Nephron progenitor cell (in vitro differentiated cells): ENCODE measurements at regions not wholly inside any gene's neighbourhood (a gene's known extent, or its start where the extent isn't known, plus 50 kb on each side); places are given as distances from the start of the nearest gene placed in this dataset.

Experiments used
- DNase-seq: peaks from one replicate; pipeline ENCODE4 v3.0.0; 2021
- H3K27ac Mint-ChIP-seq: 2 replicates; pipeline ENCODE4 v1.8.0; 2021; ENCODE audit warnings: mild to moderate bottlenecking, moderate library complexity, mixed read lengths
- H3K27me3 Mint-ChIP-seq: 2 replicates; pipeline ENCODE4 v1.8.0; 2021; ENCODE audit warnings: mild to moderate bottlenecking, low read depth, mixed read lengths; ENCODE audit not compliant: poor library complexity
- H3K36me3 Mint-ChIP-seq: 2 replicates; pipeline ENCODE4 v1.8.0; 2021; ENCODE audit warnings: low read depth, mixed read lengths
- H3K4me1 Mint-ChIP-seq: 2 replicates; pipeline ENCODE4 v1.8.0; 2021; ENCODE audit warnings: mixed read lengths
- H3K4me3 Mint-ChIP-seq: 2 replicates; pipeline ENCODE4 v1.8.0; 2021; ENCODE audit warnings: mild to moderate bottlenecking, moderate library complexity, mixed read lengths
- H3K9me3 Mint-ChIP-seq: 2 replicates; pipeline ENCODE4 v1.8.0; 2021; ENCODE audit warnings: mild to moderate bottlenecking, moderate library complexity, mixed read lengths
- TF ChIP-seq, protein P1 (sequence below): fragments of 200-600 bp; sonication (generic); IDR thresholded peaks from 2 replicates; pipeline ENCODE4 v1.5.0; 2021; ENCODE audit warnings: antibody characterized with exemption

DNA sequence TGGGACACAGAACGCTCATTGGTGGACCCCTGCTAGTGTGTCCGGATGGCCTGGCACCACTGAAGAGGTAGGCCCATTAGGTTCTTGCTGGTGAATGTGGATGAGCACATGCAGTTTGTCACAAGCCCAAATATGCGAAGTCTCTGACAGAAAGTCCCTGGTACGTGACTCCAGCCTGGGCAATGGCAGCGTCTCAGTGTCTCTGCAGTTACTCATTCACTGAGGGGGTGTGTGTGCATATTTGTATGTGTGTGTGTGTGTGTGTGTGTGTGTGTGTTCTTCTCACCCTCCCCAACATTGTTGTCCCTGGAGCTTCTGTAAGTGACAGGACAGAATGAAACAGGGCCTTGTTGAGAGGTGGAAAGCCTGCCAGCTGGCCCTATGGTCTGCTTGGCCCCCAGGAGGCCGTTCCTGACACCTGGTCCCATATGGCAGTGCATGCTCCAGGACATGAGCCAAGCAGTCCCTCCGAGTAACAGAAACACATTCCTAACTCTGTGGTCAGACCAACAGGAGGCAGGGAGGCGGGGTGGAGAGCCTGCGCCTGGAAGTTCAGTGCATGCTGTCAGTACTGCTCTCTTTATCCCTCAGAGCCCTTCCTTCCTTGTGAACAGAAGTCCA, 169.9 kb downstream of the SLC28A3 start:
- no peak for DNase-seq
- peaks cover 3% of the 10 kb centered on the region for H3K27me3 Mint-ChIP-seq
- no peak overlapping the region for H3K27ac Mint-ChIP-seq
- TF ChIP-seq, protein P1, sequence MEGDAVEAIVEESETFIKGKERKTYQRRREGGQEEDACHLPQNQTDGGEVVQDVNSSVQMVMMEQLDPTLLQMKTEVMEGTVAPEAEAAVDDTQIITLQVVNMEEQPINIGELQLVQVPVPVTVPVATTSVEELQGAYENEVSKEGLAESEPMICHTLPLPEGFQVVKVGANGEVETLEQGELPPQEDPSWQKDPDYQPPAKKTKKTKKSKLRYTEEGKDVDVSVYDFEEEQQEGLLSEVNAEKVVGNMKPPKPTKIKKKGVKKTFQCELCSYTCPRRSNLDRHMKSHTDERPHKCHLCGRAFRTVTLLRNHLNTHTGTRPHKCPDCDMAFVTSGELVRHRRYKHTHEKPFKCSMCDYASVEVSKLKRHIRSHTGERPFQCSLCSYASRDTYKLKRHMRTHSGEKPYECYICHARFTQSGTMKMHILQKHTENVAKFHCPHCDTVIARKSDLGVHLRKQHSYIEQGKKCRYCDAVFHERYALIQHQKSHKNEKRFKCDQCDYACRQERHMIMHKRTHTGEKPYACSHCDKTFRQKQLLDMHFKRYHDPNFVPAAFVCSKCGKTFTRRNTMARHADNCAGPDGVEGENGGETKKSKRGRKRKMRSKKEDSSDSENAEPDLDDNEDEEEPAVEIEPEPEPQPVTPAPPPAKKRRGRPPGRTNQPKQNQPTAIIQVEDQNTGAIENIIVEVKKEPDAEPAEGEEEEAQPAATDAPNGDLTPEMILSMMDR: no peak
- no peaks in the 10 kb centered on the region for H3K36me3 Mint-ChIP-seq
- no peak overlapping the region for H3K4me3 Mint-ChIP-seq
- H3K4me1 Mint-ChIP-seq: peaks cover 11% of the 10 kb centered on the region
- no peaks in the 10 kb centered on the region for H3K9me3 Mint-ChIP-seq

DNA sequence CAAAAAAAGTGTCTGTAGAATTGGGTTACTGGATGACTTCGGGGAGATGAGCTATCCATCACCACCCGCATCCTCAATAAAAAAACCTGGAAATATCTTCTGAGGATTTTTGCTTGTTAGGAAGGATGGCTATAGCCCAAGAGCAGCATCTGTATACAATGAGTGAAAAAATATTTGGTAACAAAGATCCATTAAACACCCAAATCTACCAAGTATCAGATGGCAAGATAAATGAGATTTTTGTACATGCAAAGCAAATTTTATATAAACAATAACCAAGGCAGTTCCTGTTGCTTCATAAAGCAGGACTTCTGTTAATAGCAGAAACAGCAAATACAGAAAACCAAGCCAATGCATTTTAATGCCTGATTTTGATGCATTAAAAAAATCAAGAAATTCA, 166.6 kb downstream of the SLC28A3 start:
- Mint-ChIP-seq H3K27me3 (peaks cover 5% of the 10 kb centered on the region), H3K4me1 (peaks cover 4% of the 10 kb centered on the region)
- TF ChIP-seq, protein P1: no peak

DNA sequence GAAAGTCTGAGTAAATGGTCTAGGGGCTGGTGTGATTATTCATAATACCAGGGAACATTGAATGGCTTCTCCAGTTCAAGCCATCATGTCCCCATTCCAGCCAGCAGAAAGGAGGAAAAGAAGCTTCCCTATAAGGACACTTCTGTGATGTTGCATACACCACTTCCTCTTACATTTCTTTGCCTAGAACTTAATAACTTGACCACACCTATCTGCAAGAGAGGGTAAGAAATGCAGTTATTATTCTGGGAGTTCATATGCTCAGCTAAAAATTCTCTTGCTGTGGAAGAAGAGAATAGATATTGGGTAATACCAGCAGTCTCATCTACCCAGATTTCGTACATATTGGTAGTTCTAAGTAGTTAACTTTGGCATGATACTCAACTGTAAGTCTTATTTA, 166.1 kb downstream of the SLC28A3 start:
- Mint-ChIP-seq H3K4me1 (peaks cover 4% of the 10 kb centered on the region), H3K4me3 (no peak overlapping the region), H3K36me3 (no peaks in the 10 kb centered on the region), H3K27me3 (peaks cover 7% of the 10 kb centered on the region), H3K27ac (no peak overlapping the region), H3K9me3 (peaks cover 6% of the 10 kb centered on the region)
- no peak for DNase-seq
- TF ChIP-seq, protein P1: no peak

More for the DNA sequence above, 166.6 kb downstream of the SLC28A3 start:
- Mint-ChIP-seq H3K36me3 (no peaks in the 10 kb centered on the region), H3K27ac (no peak overlapping the region), H3K4me3 (no peak overlapping the region), H3K9me3 (peaks cover 5% of the 10 kb centered on the region)
- DNase-seq: no peak

DNA sequence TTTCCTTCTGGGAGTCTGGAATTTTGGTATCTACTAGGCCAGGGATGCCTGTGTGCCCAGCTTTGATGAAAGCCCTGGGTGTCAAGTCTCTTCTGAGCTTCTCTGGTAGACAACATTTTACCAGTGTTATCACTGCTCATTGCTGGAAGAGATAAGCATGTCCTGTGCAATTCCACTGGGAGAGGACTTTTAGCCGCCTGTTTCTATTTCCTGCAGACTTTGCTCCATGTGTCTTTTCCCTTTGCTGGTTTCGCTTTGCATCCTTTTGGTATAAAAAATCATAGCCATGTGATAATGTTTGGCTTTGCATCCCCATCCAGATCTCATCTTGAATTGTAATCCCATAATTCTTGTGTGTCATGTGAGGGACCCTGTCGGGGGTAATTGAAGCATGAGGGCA, 163.2 kb downstream of the SLC28A3 start:
- Mint-ChIP-seq H3K4me3 (no peak overlapping the region), H3K27ac (no peak overlapping the region), H3K9me3 (peaks cover 6% of the 10 kb centered on the region), H3K4me1 (peaks cover 27% of the 10 kb centered on the region), H3K36me3 (no peaks in the 10 kb centered on the region), H3K27me3 (peaks cover 7% of the 10 kb centered on the region)
- DNase-seq: no peak
- TF ChIP-seq, protein P1: no peak

DNA sequence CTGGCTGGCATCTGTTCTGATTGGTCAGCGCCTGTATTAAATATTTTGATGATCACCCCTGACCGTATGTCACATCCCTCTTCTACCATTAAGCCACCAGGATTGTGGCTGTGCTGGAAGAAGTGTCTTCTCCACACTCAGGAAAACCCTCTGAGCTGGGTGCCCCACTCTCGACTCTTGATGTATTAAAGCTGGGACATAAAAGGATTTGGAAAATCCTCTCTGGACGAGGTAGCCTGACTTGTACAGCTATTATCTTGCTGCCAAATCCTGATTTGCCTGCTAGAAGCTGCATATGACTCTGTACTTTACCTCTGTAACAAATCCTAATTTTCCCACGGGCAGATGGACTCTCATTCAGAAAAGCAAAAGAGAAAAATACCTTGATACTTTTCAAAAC, 161.0 kb downstream of the SLC28A3 start:
- no peaks in the 10 kb centered on the region for H3K36me3 Mint-ChIP-seq
- no peak overlapping the region for H3K27ac Mint-ChIP-seq
- peaks cover 7% of the 10 kb centered on the region for H3K27me3 Mint-ChIP-seq
- DNase-seq: no peak
- H3K4me3 Mint-ChIP-seq: no peak overlapping the region
- peaks cover 25% of the 10 kb centered on the region for H3K4me1 Mint-ChIP-seq
- peaks cover 6% of the 10 kb centered on the region for H3K9me3 Mint-ChIP-seq
- TF ChIP-seq, protein P1: no peak

DNA sequence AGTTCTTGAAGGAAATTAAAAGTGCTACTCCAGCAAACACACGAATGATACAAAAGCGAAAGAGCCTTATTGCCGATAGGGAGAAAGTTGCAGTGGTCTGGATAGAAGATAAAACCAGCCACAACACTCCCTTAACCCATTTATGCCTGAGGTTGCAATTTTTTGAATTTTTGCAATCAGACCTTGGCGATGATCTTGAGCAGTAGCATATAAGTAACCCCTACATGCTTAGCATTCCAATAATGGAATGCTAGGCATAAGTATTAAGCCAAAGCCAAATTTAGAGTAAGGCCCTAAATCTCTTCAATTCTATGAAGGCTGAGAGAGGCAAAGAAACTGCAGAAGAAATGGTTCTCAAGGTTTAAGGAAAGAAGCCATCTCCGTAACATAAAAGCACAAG, 153.5 kb downstream of the SLC28A3 start:
- no peak overlapping the region for H3K4me3 Mint-ChIP-seq
- TF ChIP-seq, protein P1: no peak
- no peaks in the 10 kb centered on the region for H3K9me3 Mint-ChIP-seq
- H3K36me3 Mint-ChIP-seq: no peaks in the 10 kb centered on the region
- DNase-seq: no peak
- H3K27me3 Mint-ChIP-seq: peaks cover 11% of the 10 kb centered on the region
- no peak overlapping the region for H3K27ac Mint-ChIP-seq
- H3K4me1 Mint-ChIP-seq: peaks cover 5% of the 10 kb centered on the region
